ENCODE measurements at regions not wholly inside any gene's neighbourhood (a gene's known extent, or its start where the extent isn't known, plus 50 kb on each side); places are given as distances from the start of the nearest gene placed in this dataset.

DNA sequence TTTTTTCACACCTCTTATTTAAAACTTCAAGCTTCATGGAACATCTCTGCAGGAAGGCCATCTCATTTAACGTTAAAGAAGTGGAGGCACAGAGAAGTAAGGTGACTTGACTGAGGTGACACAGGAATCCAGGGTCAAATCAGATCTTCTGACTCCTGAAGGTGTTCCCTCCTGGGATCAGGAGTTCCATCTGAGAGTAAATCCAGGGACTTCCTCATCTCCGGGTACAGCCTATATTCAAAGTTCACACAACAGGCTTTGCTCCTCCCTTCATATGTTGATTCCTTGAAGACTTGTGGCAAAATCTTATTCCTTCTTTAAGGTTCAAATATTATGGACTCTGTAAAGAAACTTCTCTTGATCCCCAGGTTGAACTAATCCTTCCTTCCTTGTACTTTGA, 313.1 kb upstream of the CLINT1 start:
- intact Hi-C loops (cut with micrococcal nuclease) = loop anchor here (10.0 kb wide), 1 partner anchor 347 kb away; no protein-coding TSS in a partner anchor
- H3K9me3 Mint-ChIP-seq (ENCODE audit: unreplicated experiment) = no peaks in the 10 kb centered on the region
- no peaks in the 10 kb centered on the region for H3K27me3 Mint-ChIP-seq (ENCODE audit: insufficient read depth, unreplicated experiment)
- no peaks in the 10 kb centered on the region for H3K36me3 Mint-ChIP-seq (ENCODE audit: insufficient read depth, unreplicated experiment)
- ChIA-PET CTCF (interaction anchor here (0.6 to 9.1 kb wide), 18 partner anchors 8 to 961 kb away, joined by 3 to 166 read pairs (median 4); no protein-coding TSS in a partner anchor), POLR2A (interaction anchor here (0.8 to 1.2 kb wide), 2 partner anchors 87 to 928 kb away, joined by 3 to 5 read pairs; no protein-coding TSS in a partner anchor)
- no peak overlapping the region for H3K4me3 Mint-ChIP-seq (ENCODE audit: unreplicated experiment)
- no TSS peak for BruUV-seq (replicated peaks)
- peaks cover 7% of the 10 kb centered on the region for H3K4me1 Mint-ChIP-seq (ENCODE audit: insufficient read depth, unreplicated experiment)
- no peak for DNase-seq (ENCODE audit: unreplicated experiment)
- no peak overlapping the region for H3K27ac Mint-ChIP-seq (ENCODE audit: low read depth, unreplicated experiment)
- TF ChIP-seq, protein P1, sequence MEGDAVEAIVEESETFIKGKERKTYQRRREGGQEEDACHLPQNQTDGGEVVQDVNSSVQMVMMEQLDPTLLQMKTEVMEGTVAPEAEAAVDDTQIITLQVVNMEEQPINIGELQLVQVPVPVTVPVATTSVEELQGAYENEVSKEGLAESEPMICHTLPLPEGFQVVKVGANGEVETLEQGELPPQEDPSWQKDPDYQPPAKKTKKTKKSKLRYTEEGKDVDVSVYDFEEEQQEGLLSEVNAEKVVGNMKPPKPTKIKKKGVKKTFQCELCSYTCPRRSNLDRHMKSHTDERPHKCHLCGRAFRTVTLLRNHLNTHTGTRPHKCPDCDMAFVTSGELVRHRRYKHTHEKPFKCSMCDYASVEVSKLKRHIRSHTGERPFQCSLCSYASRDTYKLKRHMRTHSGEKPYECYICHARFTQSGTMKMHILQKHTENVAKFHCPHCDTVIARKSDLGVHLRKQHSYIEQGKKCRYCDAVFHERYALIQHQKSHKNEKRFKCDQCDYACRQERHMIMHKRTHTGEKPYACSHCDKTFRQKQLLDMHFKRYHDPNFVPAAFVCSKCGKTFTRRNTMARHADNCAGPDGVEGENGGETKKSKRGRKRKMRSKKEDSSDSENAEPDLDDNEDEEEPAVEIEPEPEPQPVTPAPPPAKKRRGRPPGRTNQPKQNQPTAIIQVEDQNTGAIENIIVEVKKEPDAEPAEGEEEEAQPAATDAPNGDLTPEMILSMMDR (IDR thresholded peaks at IDR 0.05; ENCODE audit: unreplicated experiment) = no peak

DNA sequence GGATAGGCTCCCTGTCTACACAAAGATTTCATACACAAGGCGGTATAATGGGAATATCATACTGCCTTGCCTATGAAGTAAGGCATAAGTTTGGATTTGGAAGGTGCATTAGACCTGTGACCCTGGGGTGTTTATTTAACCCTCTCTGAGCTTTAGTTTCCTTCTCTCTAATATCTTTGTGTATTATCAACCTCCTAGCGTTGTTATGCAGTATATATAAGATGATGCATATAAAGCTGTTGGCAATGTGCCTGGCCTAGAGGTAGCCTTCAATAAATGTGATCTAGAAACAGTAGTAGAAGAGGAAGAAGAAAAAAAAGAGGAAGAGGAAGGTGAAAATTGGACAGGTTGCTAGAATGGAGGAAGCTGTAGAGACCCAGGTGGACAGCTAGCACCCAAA, 311.6 kb upstream of the CLINT1 start:
- no TSS peak for BruUV-seq (replicated peaks)
- no peaks in the 10 kb centered on the region for H3K4me1 Mint-ChIP-seq (ENCODE audit: insufficient read depth, unreplicated experiment)
- TF ChIP-seq, protein P1 (IDR thresholded peaks at IDR 0.05; ENCODE audit: unreplicated experiment) = no peak
- no peaks in the 10 kb centered on the region for H3K36me3 Mint-ChIP-seq (ENCODE audit: insufficient read depth, unreplicated experiment)
- intact Hi-C loops (cut with micrococcal nuclease) = loop anchor here (10.0 kb wide), 1 partner anchor 346 kb away; no protein-coding TSS in a partner anchor
- no peaks in the 10 kb centered on the region for H3K27me3 Mint-ChIP-seq (ENCODE audit: insufficient read depth, unreplicated experiment)
- H3K9me3 Mint-ChIP-seq (ENCODE audit: unreplicated experiment) = no peaks in the 10 kb centered on the region
- no peak overlapping the region for H3K4me3 Mint-ChIP-seq (ENCODE audit: unreplicated experiment)
- no peak overlapping the region for H3K27ac Mint-ChIP-seq (ENCODE audit: low read depth, unreplicated experiment)
- DNase-seq (ENCODE audit: unreplicated experiment) = no peak
- ChIA-PET CTCF (interaction anchor here (0.6 to 9.1 kb wide), 12 partner anchors 16 to 962 kb away, joined by 3 to 166 read pairs (median 4); no protein-coding TSS in a partner anchor), POLR2A (interaction anchor here (0.6 to 1.2 kb wide), 4 partner anchors 87 to 959 kb away, joined by 3 read pairs; no protein-coding TSS in a partner anchor)

DNA sequence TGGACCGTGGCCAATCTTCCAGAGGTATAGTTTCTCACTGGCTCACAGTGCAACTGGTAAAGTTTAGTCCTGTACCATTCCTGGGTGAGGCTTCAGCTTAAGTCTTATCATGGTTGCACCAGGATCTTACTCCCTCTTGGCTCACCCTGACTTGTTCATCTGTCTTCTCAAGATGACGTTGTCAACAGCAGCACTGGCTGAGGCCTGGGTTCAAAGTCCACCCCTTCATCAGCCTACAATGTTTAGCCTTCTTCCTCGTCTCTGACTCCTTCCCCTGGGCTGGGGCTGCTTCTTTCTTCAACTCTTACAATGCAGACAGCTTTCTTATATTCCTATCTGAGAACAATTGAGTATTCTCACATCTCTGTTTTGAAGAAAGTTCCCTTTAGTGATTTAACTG, 311.1 kb upstream of the CLINT1 start:
- Mint-ChIP-seq H3K27me3 (ENCODE audit: insufficient read depth, unreplicated experiment) (no peaks in the 10 kb centered on the region), H3K4me1 (ENCODE audit: insufficient read depth, unreplicated experiment) (no peaks in the 10 kb centered on the region), H3K9me3 (ENCODE audit: unreplicated experiment) (no peaks in the 10 kb centered on the region), H3K36me3 (ENCODE audit: insufficient read depth, unreplicated experiment) (no peaks in the 10 kb centered on the region), H3K4me3 (ENCODE audit: unreplicated experiment) (no peak overlapping the region), H3K27ac (ENCODE audit: low read depth, unreplicated experiment) (no peak overlapping the region)
- ChIA-PET POLR2A (interaction anchor here (0.6 to 1.2 kb wide), 5 partner anchors 42 to 959 kb away, joined by 3 read pairs; no protein-coding TSS in a partner anchor), CTCF (interaction anchor here (0.6 to 9.1 kb wide), 10 partner anchors 15 to 962 kb away, joined by 3 to 166 read pairs (median 8); no protein-coding TSS in a partner anchor)
- TF ChIP-seq, protein P1 (IDR thresholded peaks at IDR 0.05; ENCODE audit: unreplicated experiment) = no peak
- DNase-seq (ENCODE audit: unreplicated experiment) = no peak
- intact Hi-C loops (cut with micrococcal nuclease) = loop anchor here (10.0 kb wide), 1 partner anchor 345 kb away; no protein-coding TSS in a partner anchor
- BruUV-seq (replicated peaks) = no TSS peak

DNA sequence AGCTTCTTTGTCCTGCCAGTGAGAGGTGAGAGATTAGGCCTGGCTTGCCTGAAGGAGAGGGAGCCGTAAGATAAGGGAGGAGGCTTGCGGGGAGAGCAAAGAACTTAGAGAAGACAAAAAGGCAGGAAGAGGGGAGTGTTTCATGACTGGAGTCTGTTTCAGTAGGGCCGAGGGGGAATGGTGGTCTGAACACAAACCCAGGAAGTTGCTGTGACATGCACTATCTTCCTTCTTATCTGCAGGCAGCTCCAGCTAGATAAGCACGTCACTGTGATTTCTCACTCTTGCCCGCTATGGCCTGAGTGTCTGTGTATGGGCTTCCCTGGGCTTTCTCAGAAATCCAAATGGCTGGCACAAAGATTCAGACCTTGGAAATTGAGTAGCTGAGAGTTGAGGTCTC, 307.5 kb upstream of the CLINT1 start:
- ChIA-PET POLR2A (interaction anchor here (0.6 kb wide), 1 partner anchor 265 kb away, joined by 3 read pairs; no protein-coding TSS in a partner anchor), CTCF (interaction anchor here (0.5 to 2.0 kb wide), 4 partner anchors 9 to 940 kb away, joined by 3 to 8 read pairs (median 6); no protein-coding TSS in a partner anchor)
- Mint-ChIP-seq H3K4me3 (ENCODE audit: unreplicated experiment) (no peak overlapping the region), H3K4me1 (ENCODE audit: insufficient read depth, unreplicated experiment) (no peaks in the 10 kb centered on the region), H3K36me3 (ENCODE audit: insufficient read depth, unreplicated experiment) (no peaks in the 10 kb centered on the region), H3K9me3 (ENCODE audit: unreplicated experiment) (no peaks in the 10 kb centered on the region), H3K27me3 (ENCODE audit: insufficient read depth, unreplicated experiment) (no peaks in the 10 kb centered on the region), H3K27ac (ENCODE audit: low read depth, unreplicated experiment) (no peak overlapping the region)
- TF ChIP-seq, protein P1 (IDR thresholded peaks at IDR 0.05; ENCODE audit: unreplicated experiment) = no peak
- no TSS peak for BruUV-seq (replicated peaks)
- no peak for DNase-seq (ENCODE audit: unreplicated experiment)
- intact Hi-C loops (cut with micrococcal nuclease) = no loop called here
